ENCODE measurements at regions not wholly inside any gene's neighbourhood (a gene's known extent, or its start where the extent isn't known, plus 50 kb on each side); places are given as distances from the start of the nearest gene placed in this dataset.

GRCh38 chr5:50963971-50964745 lies 297.7 kb downstream of the PARP8 start:
- no peak for DNase-seq (ENCODE audit: low read depth in 3 of 3, low spot score in 2 of 3)

GRCh38 chr5:50964746-50965653 lies 298.6 kb downstream of the PARP8 start:
- no peak for DNase-seq (ENCODE audit: low read depth in 3 of 3, low spot score in 2 of 3)

GRCh38 chr5:50965654-50966375 lies 299.4 kb downstream of the PARP8 start:
- no peak for DNase-seq (ENCODE audit: low read depth in 3 of 3, low spot score in 2 of 3)

- no peak for DNase-seq (ENCODE audit: low read depth in 3 of 3, low spot score in 2 of 3)
Measured at GRCh38 chr5:50967009-50967562, 300.6 kb downstream of the PARP8 start.

- no peak for DNase-seq (ENCODE audit: low read depth in 3 of 3, low spot score in 2 of 3)
Measured at GRCh38 chr5:50967563-50968355, 301.3 kb downstream of the PARP8 start.

GRCh38 chr5:50968356-50969149 lies 302.1 kb downstream of the PARP8 start:
- no peak for DNase-seq (ENCODE audit: low read depth in 3 of 3, low spot score in 2 of 3)

GRCh38 chr5:50969151-50970031 lies 303.0 kb downstream of the PARP8 start:
- no peak for DNase-seq (ENCODE audit: low read depth in 3 of 3, low spot score in 2 of 3)

GRCh38 chr5:50975840-50976239 lies 309.4 kb downstream of the PARP8 start:
- DNase-seq (ENCODE audit: low read depth in 3 of 3, low spot score in 2 of 3): no peak

- DNase-seq (ENCODE audit: low read depth in 3 of 3, low spot score in 2 of 3): no peak
Measured at GRCh38 chr5:50978924-50979323, 312.5 kb downstream of the PARP8 start.

- DNase-seq (ENCODE audit: low read depth in 3 of 3, low spot score in 2 of 3): no peak
Measured at GRCh38 chr5:50984640-50985039, 318.2 kb downstream of the PARP8 start.

- no peak for DNase-seq (ENCODE audit: low read depth in 3 of 3, low spot score in 2 of 3)
Measured at GRCh38 chr5:50990296-50990924, 324.0 kb downstream of the PARP8 start.

GRCh38 chr5:50995285-50995942 lies 329.0 kb downstream of the PARP8 start:
- no peak for DNase-seq (ENCODE audit: low read depth in 3 of 3, low spot score in 2 of 3)

- DNase-seq (ENCODE audit: low read depth in 3 of 3, low spot score in 2 of 3): no peak
Measured at GRCh38 chr5:51001227-51001923, 334.9 kb downstream of the PARP8 start.

GRCh38 chr5:51002368-51002767 lies 335.9 kb downstream of the PARP8 start:
- no peak for DNase-seq (ENCODE audit: low read depth in 3 of 3, low spot score in 2 of 3)

GRCh38 chr5:51013036-51013435 lies 346.6 kb downstream of the PARP8 start:
- DNase-seq (ENCODE audit: low read depth in 3 of 3, low spot score in 2 of 3): no peak

GRCh38 chr5:51018423-51018822 lies 352.0 kb downstream of the PARP8 start:
- DNase-seq (ENCODE audit: low read depth in 3 of 3, low spot score in 2 of 3): no peak

- no peak for DNase-seq (ENCODE audit: low read depth in 3 of 3, low spot score in 2 of 3)
Measured at GRCh38 chr5:51024263-51024662, 357.8 kb downstream of the PARP8 start.
